Putamen (tissue), 1 donor: ENCODE measurements at regions not wholly inside any gene's neighbourhood (a gene's known extent, or its start where the extent isn't known, plus 50 kb on each side); places are given as distances from the start of the nearest gene placed in this dataset.

Experiments used
- DNase-seq: peaks from one replicate; pipeline ENCODE4 v3.0.0-alpha.2; 2016; ENCODE audit warnings: low spot score

- DNase-seq, result no peak
These were observed 106.1 kb upstream of the HS3ST1 start for GRCh38 chr4:11534623-11535302.

GRCh38 chr4:11532138-11532537, 103.4 kb upstream of the HS3ST1 start:
- no peak for DNase-seq

DNA sequence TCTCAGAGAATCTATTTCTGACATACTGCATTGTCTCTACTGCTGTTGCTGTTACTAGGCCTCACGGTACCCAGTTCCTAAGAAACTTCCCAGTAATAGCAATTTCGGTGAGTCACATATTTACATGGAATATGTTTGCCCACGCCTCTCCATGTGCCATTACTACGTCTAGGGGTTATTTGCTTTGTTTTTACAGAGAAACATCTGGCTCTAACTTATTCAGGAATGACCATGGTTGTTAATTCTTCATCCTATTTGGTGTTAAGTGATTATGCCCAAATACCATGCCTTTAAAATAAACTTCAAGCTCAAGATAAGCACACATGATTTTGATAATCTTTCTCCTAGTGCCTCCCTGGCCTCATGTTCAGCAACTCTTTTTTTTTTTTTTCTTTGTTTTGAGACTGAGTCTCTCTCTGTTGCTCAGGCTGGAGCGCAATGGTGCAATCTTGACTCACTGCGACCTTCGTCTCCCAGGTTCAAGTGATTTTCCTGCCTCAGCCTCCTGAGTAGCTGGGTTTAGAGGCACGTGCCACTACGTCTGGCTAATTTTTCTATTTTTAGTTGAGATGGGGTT, 101.0 kb upstream of the HS3ST1 start:
- DNase-seq, result no peak

DNA sequence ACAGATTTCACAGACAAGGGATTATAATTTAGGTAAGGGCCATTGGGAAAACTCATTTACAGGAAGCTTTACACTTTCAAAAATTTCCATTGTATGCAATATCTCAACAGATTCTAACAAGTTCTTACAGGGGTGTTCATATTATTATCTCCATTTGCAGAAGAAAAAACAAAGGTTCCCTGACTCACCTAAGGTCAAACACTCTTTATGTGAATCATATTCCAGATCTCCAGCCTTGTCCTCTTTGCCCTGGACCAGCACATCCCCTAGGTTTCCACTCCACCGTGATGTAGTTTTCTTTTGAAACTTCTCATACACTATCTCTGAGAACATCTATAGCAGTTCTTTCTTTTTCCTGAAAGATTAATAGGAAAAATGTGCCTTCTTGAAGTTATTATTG, 96.4 kb upstream of the HS3ST1 start:
- no peak for DNase-seq

- DNase-seq, result no peak
These were observed 90.1 kb upstream of the HS3ST1 start for GRCh38 chr4:11518754-11519153.

DNA sequence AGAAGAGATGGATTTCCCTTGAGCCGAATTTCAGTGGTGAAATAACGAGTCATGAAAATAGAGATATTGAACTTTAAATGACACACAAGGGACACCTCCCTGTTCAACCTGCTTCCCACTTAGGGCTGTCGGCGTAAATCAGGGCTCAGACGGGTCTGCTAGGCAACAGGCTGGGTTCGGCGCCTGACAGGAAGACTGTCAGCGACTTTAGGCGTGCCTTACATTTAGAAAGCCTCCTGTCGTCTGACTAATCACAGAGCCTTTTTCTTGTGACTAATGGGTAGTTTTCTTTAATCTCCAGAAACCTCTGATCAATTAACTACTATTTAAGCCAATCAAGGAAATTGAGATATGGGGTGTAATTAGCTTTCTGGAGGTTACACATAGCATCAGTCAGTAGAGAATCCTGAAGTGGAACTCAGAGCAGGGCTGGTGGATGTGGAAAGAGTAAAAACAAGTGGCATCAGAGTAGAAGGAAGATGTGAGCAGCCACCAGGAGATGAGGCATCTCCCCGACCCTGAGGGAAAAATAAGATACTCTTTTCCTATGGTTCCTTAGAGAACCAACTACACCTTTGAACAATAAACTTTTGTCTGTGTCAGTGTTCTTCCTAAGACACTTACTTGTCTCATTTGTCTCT, 86.2 kb upstream of the HS3ST1 start:
- no peak for DNase-seq

DNA sequence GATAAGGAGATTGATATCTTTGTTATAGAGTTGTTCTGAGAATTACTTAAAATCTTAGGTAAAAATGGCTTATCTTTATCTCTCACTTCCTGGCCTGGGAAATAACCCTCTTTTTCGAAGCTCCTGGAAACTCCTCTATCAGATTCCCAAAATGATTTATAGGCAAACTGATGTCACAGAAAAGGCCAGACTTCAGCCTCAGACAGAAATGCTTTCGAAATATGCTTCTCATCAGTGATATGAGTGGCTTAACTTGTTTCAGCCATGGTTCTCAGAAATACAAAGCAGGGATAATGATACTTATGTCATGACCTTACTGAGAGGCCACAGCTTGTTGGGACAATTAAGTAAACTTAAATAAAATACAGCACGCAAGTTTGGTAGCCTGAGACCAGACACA, 85.3 kb upstream of the HS3ST1 start:
- no peak for DNase-seq

GRCh38 chr4:11512871-11513270, 84.2 kb upstream of the HS3ST1 start:
- DNase-seq, result no peak

DNA sequence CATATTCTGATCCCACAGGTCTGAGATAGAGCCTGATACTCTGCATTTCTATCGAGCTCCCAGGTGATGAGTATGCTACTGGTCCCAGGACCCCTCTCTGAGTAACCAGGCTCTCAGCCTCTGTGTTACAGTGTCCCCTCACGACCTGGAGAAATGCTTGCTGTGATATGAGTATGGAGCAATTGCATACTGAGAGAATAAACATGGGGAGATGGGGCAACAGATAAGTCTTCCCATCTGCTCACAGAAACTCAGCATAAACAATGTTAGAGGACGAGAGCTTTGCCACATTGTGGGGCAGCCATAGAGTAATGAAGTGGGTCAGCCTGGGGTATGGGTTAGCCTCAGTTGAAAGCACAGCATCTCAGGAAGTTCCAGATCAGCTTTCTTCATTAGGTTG, 82.6 kb upstream of the HS3ST1 start:
- DNase-seq, result no peak

DNA sequence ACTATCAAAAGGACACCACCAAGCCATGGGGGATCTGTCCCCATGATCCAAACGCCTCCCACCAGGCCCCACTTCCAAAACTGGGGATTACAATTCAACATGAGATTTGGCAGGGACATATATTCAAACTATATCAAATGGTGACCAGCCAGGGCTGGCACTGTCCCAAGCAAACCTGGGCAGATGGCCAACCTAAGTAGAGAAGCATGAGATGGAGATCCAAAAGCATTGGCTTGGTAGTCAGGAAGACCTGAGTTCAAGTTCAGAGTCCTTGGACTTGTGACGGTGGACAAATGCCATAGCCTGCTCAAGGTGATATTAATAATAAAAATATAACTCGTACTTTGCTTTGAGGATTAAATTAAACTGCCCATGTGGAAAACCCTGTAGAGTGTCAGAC, 79.2 kb upstream of the HS3ST1 start:
- no peak for DNase-seq

DNA sequence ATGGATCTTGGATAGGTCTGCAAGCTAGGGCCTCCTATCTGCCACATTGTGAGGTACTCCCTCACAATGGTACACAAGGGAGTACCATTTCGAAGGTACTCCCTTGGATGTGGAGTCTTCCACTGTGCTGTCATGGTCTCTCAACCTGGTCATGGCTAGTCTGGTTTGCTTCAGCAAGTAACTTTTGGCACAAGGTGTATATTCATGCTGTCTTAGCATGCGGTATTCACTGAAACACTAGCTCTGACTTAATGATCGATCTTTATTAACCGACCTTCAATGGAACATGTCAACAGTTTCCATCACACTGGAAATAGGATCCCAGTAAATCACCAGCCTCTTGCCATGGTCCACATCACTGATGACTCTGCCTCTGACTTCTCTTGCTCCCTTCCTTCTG, 77.5 kb upstream of the HS3ST1 start:
- no peak for DNase-seq

DNA sequence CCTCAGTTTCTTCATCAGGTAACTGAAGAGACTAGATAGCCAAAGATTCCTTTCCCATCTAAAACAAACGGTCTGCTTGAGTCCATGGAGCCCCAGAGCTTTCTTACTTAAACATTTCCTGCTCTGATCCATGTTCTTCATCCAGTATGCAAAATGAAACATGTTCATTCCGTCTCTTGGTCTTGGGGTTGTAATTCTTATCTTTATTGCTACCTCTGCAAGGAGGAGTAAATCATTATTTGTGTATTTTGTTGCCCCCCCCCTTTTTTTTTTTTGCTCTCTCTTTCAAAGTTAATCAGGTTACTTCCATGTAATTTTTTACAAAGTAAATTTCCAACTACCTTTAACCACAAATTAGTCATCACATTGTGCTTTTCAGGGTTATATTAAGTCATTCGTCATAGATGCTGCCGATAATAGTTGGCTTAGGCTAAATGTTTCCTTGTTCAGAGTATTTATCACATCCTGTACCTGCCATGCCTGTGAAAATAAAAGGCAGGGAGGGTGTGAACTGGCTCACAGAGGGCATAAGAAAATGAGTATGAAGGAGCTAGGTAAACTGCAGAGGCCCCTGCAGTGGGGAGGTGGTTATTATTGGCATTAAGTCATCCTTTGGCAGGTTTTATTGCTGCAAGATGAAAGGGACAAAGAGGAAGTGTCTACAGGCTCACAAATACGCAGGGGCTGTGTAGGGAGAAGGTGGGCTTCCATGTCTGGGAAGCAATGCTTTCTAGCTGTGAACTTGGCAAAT, 76.7 kb upstream of the HS3ST1 start:
- DNase-seq, result no peak

- no peak for DNase-seq
These were observed 74.5 kb upstream of the HS3ST1 start for GRCh38 chr4:11503166-11503565.

- no peak for DNase-seq
These were observed 69.3 kb upstream of the HS3ST1 start for GRCh38 chr4:11497972-11498371.

GRCh38 chr4:11497212-11497806, 68.6 kb upstream of the HS3ST1 start:
- DNase-seq, result no peak

DNA sequence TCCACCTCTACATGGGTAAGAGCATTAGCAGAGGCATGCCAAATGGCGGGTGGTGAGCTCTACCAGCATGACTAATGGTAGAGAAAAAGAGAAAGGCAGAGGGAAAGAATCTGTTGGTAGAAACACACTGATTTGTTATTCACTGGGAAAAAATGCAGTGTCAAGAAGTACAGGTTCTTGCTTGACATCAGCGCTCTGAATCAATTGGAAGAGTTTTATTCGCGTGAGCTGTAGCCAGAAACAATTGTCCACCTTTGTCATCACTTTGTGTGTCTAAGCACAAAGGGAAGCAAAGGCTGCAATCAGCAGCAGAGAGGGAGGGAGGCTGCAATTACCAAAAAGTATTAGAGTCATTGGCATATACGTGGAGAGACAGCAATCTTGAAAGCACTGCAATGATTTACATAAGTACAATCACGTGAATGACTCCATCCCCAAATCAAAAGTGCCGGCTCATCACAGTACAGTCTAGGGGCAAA, 67.7 kb upstream of the HS3ST1 start:
- no peak for DNase-seq

DNA sequence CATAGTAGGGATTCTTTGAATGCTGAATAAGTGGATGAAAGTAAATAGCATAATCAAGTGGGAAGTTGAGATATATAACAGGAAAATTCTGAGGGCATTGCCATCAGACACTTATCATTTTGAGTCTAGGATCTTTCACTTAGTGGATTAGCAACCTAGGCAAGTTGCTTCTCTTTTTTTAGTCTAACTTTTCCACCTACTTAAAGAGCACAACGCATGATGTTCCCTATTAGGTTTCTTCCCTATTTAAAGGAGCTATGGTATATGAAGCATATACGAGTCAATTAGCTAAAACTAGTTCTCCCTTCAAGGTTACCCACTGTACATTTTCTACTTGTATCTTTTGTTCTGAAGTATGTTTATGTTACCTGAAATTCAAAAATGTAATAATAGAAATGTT, 67.1 kb upstream of the HS3ST1 start:
- DNase-seq, result no peak

DNA sequence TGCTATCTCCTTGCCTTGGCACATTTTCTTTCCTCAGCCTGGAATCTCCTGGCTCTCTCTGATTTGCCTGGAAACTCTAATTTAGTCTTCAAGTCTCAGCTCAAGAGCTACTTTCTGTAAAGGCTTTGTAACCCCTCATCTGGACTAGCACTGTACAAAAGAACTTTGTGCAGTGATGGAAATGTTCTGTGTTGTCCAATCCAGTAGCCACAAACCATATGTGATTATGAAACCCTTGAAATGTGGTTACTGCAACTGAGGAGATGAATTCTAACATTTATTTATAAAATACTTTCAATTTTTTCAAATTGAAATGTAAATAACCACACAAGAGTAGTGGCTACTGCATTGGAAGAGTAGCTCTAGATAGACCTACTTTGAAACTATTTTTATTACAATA, 66.6 kb upstream of the HS3ST1 start:
- no peak for DNase-seq

- no peak for DNase-seq
These were observed 65.5 kb upstream of the HS3ST1 start for GRCh38 chr4:11494232-11494631.

- no peak for DNase-seq
These were observed 60.9 kb upstream of the HS3ST1 start for GRCh38 chr4:11489453-11490083.

- no peak for DNase-seq
These were observed 60.2 kb upstream of the HS3ST1 start for GRCh38 chr4:11488657-11489452.
